PC-3 (cell line): ENCODE measurements at regions not wholly inside any gene's neighbourhood (a gene's known extent, or its start where the extent isn't known, plus 50 kb on each side); places are given as distances from the start of the nearest gene placed in this dataset.
A peak's percentile ranks its signal among the peaks of the same experiment; 100 is the strongest.

Experiments
- ATAC-seq: fragments of 200-7000 bp; cut with Tn5 transposase; 2 replicates; pipeline ENCODE4 v1.9.1; 2020; ENCODE audit warnings: mild to moderate bottlenecking, moderate library complexity
- BruUV-seq: library from RNA; stranded (reverse); fragments of 400-500 nt; replicated peaks from 2 replicates; lab custom pipeline; 2021; lab: Mats Ljungman, UMichigan
- CTCF ChIA-PET: fragments of 300-600 bp; sonication (Branson Sonifier 250); formaldehyde crosslinking; loops from one replicate; lab custom pipeline; 2022; ENCODE audit warnings: antibody characterized with exemption; lab: Charles Lee
- POLR2A ChIA-PET: fragments of 300-600 bp; sonication (Branson Sonifier 250); formaldehyde crosslinking; loops from one replicate; lab custom pipeline; 2022; ENCODE audit warnings: antibody characterized with exemption; ENCODE audit not compliant: unreplicated experiment; lab: Charles Lee
- DNase-seq: peaks from one replicate; pipeline ENCODE4 v3.0.0-alpha.2; 2015
- H2AFZ ChIP-seq: fragments of 300-600 bp; sonication (generic); 2 replicates; pipeline ENCODE4 v1.6.0; 2016; ENCODE audit warnings: antibody characterized with exemption, low read length
- H3F3A ChIP-seq: fragments of 300-600 bp; sonication (generic); one replicate; pipeline ENCODE4 v1.6.0; 2017; ENCODE audit warnings: antibody characterized with exemption, low read length, control low read depth, mild to moderate bottlenecking; ENCODE audit not compliant: unreplicated experiment
- H3K27ac ChIP-seq: fragments of 300-600 bp; sonication (generic); 2 replicates; pipeline ENCODE4 v1.5.1; 2016; ENCODE audit warnings: mild to moderate bottlenecking, low read length
- H3K27me3 ChIP-seq: fragments of 300-600 bp; sonication (generic); 2 replicates; pipeline ENCODE4 v1.6.1; 2016; ENCODE audit warnings: low read length, mixed read lengths
- H3K36me3 ChIP-seq: fragments of 300-600 bp; sonication (generic); 2 replicates; pipeline ENCODE4 v1.6.1; 2016; ENCODE audit warnings: low read depth, mixed run types, low read length, mixed read lengths
- H3K4me1 ChIP-seq: fragments of 300-600 bp; sonication (generic); 2 replicates; pipeline ENCODE4 v1.5.1; 2016; ENCODE audit warnings: low read length; ENCODE audit not compliant: insufficient read depth
- H3K4me2 ChIP-seq: fragments of 300-600 bp; sonication (generic); 2 replicates; pipeline ENCODE4 v1.6.0; 2016; ENCODE audit warnings: low read length
- H3K4me3 ChIP-seq: fragments of 300-600 bp; sonication (generic); 2 replicates; pipeline ENCODE4 v1.5.1; 2016; ENCODE audit warnings: mild to moderate bottlenecking, low read length, mixed read lengths
- H3K79me2 ChIP-seq: fragments of 300-600 bp; sonication (generic); 2 replicates; pipeline ENCODE4 v1.6.1; 2017; ENCODE audit warnings: low read length, mixed read lengths
- H3K9ac ChIP-seq: fragments of 300-600 bp; sonication (generic); 2 replicates; pipeline ENCODE4 v1.6.0; 2016; ENCODE audit warnings: mild to moderate bottlenecking, low read length
- H3K9me2 ChIP-seq: fragments of 300-600 bp; sonication (generic); replicated peaks from 2 replicates; pipeline ENCODE4 v1.6.1; 2016; ENCODE audit warnings: mixed run types, low read length, mixed read lengths
- H3K9me3 ChIP-seq: fragments of 300-600 bp; sonication (generic); 2 replicates; pipeline ENCODE4 v1.6.1; 2016; ENCODE audit warnings: low read length, mixed read lengths
- H4K20me1 ChIP-seq: fragments of 300-600 bp; sonication (generic); 2 replicates; pipeline ENCODE4 v1.6.1; 2016; ENCODE audit warnings: low read length, mixed read lengths
- EZH2 ChIP-seq: fragments of 300-600 bp; sonication (generic); IDR thresholded peaks from one replicate; pipeline ENCODE4 v1.6.1; 2017; ENCODE audit warnings: antibody characterized with exemption, mild to moderate bottlenecking, low read length; ENCODE audit not compliant: unreplicated experiment
- EZH2phosphoT487 ChIP-seq: fragments of 300-600 bp; sonication (generic); IDR thresholded peaks from 2 replicates; pipeline ENCODE4 v1.6.1; 2018; ENCODE audit warnings: mild to moderate bottlenecking, antibody characterized with exemption, low read length, borderline replicate concordance
- intact Hi-C: fragments of 100-400 bp; cut with micrococcal nuclease; formaldehyde crosslinking; loops from 2 replicates; pipeline ENCODE4 v1.9.0; 2023
- TF ChIP-seq, protein P1 (sequence below): fragments of 300-600 bp; sonication (generic); conservative IDR thresholded peaks from 2 replicates; pipeline ENCODE4 v1.5.1; 2017; ENCODE audit warnings: antibody characterized with exemption, low read depth, mild to moderate bottlenecking, low read length

DNA sequence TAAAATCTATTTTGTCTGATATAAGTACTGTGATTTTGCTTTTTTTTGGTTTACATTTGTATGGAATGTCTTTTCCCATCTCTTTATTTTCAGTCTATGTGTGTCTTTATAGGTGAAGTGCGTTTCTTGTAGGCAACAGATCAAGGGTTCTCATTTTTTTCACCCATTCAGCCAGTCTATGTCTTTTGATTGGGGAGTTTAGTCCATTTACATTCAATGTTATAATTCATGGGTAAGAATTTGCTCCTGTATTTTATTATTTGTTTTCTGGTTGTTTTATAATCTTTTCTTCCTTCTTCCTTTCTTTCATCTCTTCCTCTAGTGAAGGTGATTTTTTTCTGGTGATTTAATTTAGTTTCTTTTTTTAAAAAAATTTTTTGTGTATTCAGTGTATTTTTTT is 104.8 kb upstream of the TMEM229A start:
- no peak overlapping the region for H3K9ac ChIP-seq
- H3K4me2 ChIP-seq = no peak overlapping the region
- BruUV-seq = no TSS peak
- no peak overlapping the region for H3K27ac ChIP-seq
- DNase-seq (no peak), ATAC-seq (no peak)
- H2AFZ ChIP-seq = no peak overlapping the region
- no peak overlapping the region for H3K4me3 ChIP-seq
- H3K27me3 ChIP-seq = no peaks in the 10 kb centered on the region
- H4K20me1 ChIP-seq = no peaks in the 10 kb centered on the region
- intact Hi-C loops = no loop called here
- H3K9me2 ChIP-seq = no peaks in the 10 kb centered on the region
- no peaks in the 10 kb centered on the region for H3K36me3 ChIP-seq
- no peaks in the 10 kb centered on the region for H3K79me2 ChIP-seq
- H3K9me3 ChIP-seq = no peaks in the 10 kb centered on the region
- no peaks in the 10 kb centered on the region for H3K4me1 ChIP-seq
- TF ChIP-seq EZH2 (no peak), EZH2phosphoT487 (no peak)
- ChIA-PET POLR2A (no interaction called here), CTCF (no interaction called here)
- H3F3A ChIP-seq = no peaks in the 10 kb centered on the region

DNA sequence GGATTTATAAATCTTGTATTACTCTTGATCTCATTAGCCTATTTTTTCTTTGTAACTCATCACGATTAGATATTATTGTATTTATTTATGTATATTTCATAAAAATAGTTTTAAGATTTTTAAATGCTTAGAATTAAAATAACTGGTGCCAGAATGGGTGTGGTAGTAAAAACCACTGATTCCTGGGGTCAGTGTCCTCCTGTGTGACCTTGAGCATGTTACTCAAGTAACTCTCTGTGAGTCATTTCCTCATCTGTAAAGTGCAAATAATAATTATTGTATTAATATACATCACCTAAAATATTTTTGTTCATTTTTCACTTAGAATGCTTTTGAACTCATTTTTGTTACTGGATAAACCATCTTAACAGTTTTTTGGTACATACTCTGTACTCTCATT is 91.3 kb upstream of the TMEM229A start:
- no peaks in the 10 kb centered on the region for H3K27me3 ChIP-seq
- H3F3A ChIP-seq = no peaks in the 10 kb centered on the region
- no peaks in the 10 kb centered on the region for H3K9me3 ChIP-seq
- H3K27ac ChIP-seq = no peak overlapping the region
- no peak overlapping the region for H3K4me2 ChIP-seq
- TF ChIP-seq EZH2phosphoT487 = no peak
- no peak for TF ChIP-seq EZH2
- TF ChIP-seq, protein P1, sequence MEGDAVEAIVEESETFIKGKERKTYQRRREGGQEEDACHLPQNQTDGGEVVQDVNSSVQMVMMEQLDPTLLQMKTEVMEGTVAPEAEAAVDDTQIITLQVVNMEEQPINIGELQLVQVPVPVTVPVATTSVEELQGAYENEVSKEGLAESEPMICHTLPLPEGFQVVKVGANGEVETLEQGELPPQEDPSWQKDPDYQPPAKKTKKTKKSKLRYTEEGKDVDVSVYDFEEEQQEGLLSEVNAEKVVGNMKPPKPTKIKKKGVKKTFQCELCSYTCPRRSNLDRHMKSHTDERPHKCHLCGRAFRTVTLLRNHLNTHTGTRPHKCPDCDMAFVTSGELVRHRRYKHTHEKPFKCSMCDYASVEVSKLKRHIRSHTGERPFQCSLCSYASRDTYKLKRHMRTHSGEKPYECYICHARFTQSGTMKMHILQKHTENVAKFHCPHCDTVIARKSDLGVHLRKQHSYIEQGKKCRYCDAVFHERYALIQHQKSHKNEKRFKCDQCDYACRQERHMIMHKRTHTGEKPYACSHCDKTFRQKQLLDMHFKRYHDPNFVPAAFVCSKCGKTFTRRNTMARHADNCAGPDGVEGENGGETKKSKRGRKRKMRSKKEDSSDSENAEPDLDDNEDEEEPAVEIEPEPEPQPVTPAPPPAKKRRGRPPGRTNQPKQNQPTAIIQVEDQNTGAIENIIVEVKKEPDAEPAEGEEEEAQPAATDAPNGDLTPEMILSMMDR = no peak
- H4K20me1 ChIP-seq = no peaks in the 10 kb centered on the region
- no peak overlapping the region for H3K9ac ChIP-seq
- no peak overlapping the region for H2AFZ ChIP-seq
- peak; percentile 4 for DNase-seq
- CTCF ChIA-PET = no interaction called here
- POLR2A ChIA-PET = no interaction called here
- no peaks in the 10 kb centered on the region for H3K4me1 ChIP-seq
- BruUV-seq = no TSS peak
- no peaks in the 10 kb centered on the region for H3K79me2 ChIP-seq
- no peaks in the 10 kb centered on the region for H3K9me2 ChIP-seq
- no peak for ATAC-seq
- intact Hi-C loops = no loop called here
- no peaks in the 10 kb centered on the region for H3K36me3 ChIP-seq
- H3K4me3 ChIP-seq = no peak overlapping the region

DNA sequence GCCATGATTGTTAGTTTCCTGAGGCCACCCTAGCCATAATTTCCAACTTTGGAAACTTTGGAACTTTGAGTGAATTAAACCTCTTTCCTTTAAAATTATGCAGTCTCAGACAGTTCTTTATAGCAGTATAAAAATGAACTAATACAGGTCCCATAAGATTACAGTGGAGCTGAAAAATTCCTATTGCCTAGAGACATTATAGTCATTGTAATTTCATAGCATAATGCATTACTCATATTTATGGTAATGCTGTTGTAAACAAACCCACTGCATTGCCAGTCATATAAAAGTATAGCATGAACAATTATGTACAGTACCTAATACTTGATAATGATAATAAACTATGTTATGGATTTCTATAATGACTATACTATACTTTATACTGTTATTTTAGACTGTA is 88.0 kb upstream of the TMEM229A start:
- ChIA-PET POLR2A (no interaction called here), CTCF (no interaction called here)
- Histone ChIP-seq H3K9me3 (no peaks in the 10 kb centered on the region), H3K27ac (no peak overlapping the region), H3K4me1 (no peaks in the 10 kb centered on the region), H3F3A (no peaks in the 10 kb centered on the region), H3K4me3 (no peak overlapping the region), H3K79me2 (no peaks in the 10 kb centered on the region), H2AFZ (no peak overlapping the region), H3K9ac (no peak overlapping the region), H3K9me2 (no peaks in the 10 kb centered on the region), H4K20me1 (no peaks in the 10 kb centered on the region), H3K36me3 (no peaks in the 10 kb centered on the region), H3K27me3 (no peaks in the 10 kb centered on the region), H3K4me2 (no peak overlapping the region)
- ATAC-seq = peak; percentile 95
- TF ChIP-seq EZH2 (no peak), EZH2phosphoT487 (no peak)
- TF ChIP-seq, protein P1 = no peak
- BruUV-seq = no TSS peak
- intact Hi-C loops = no loop called here
- DNase-seq = peak; percentile 42
